IMR-90 (cell line): ENCODE measurements at regions not wholly inside any gene's neighbourhood (a gene's known extent, or its start where the extent isn't known, plus 50 kb on each side); places are given as distances from the start of the nearest gene placed in this dataset.

Experiments used
- ATAC-seq: fragments of 200-7000 bp; cut with Tn5 transposase; 2 replicates; pipeline ENCODE4 v1.9.1; 2020; ENCODE audit warnings: low read depth, mild to moderate bottlenecking, moderate library complexity
- BruUV-seq: library from RNA; stranded (reverse); fragments of 400-500 nt; replicated peaks from 2 replicates; lab custom pipeline; 2021; lab: Mats Ljungman, UMichigan
- CTCF ChIA-PET: fragments of 300-600 bp; formaldehyde crosslinking; extraction: SDS; loops from one replicate; lab custom pipeline; 2021; ENCODE audit warnings: antibody characterized with exemption; lab: Yijun Ruan, JAX
- POLR2A ChIA-PET: fragments of 300-600 bp; sonication (Branson Sonifier 250); formaldehyde crosslinking; loops from one replicate; lab custom pipeline; 2022; ENCODE audit warnings: antibody characterized with exemption; ENCODE audit not compliant: unreplicated experiment; lab: Charles Lee
- DNase-seq: peaks from one replicate; pipeline ENCODE4 v3.0.0; 2013
- H2AFZ ChIP-seq: replicated peaks from 2 replicates; pipeline ENCODE3; 2013; ENCODE audit warnings: low read length, mild to moderate bottlenecking; ENCODE audit not compliant: poor library complexity
- H2AK5ac ChIP-seq: 2 replicates; pipeline ENCODE4 v1.6.1; 2013; ENCODE audit warnings: low read depth, low read length, inconsistent platforms
- H2AK9ac ChIP-seq: replicated peaks from 2 replicates; pipeline ENCODE3; 2013; ENCODE audit warnings: mild to moderate bottlenecking, low read depth, low read length, moderate library complexity; ENCODE audit not compliant: poor library complexity
- H2BK120ac ChIP-seq: 2 replicates; pipeline ENCODE4 v1.6.1; 2013; ENCODE audit warnings: low read depth, low read length, inconsistent platforms
- H2BK15ac ChIP-seq: 3 replicates; pipeline ENCODE4 v1.6.1; 2013; ENCODE audit warnings: low read depth, low read length, inconsistent platforms
- H2BK20ac ChIP-seq: 2 replicates; pipeline ENCODE4 v1.6.1; 2013; ENCODE audit warnings: low read depth, mild to moderate bottlenecking, inconsistent platforms, low read length, moderate library complexity
- H2BK5ac ChIP-seq: 2 replicates; pipeline ENCODE4 v1.6.1; 2013; ENCODE audit warnings: mild to moderate bottlenecking, low read depth, low read length, inconsistent platforms; ENCODE audit not compliant: poor library complexity, severe bottlenecking
- H3K14ac ChIP-seq: replicated peaks from 2 replicates; pipeline ENCODE4 v1.6.1; 2013; ENCODE audit warnings: low read depth, low read length, inconsistent platforms
- H3K18ac ChIP-seq: 2 replicates; pipeline ENCODE4 v1.6.1; 2013; ENCODE audit warnings: low read depth, low read length, control low read depth
- H3K23ac ChIP-seq: 2 replicates; pipeline ENCODE4 v1.6.1; 2013; ENCODE audit warnings: low read depth, low read length, inconsistent platforms
- H3K27ac ChIP-seq: 2 replicates; pipeline ENCODE4 v1.5.1; 2013; ENCODE audit warnings: mild to moderate bottlenecking, control low read depth, low read length; ENCODE audit not compliant: insufficient read depth
- H3K27me3 ChIP-seq: 2 replicates; pipeline ENCODE4 v1.6.1; 2013; ENCODE audit warnings: low read length; ENCODE audit not compliant: control insufficient read depth, insufficient read depth
- H3K36me3 ChIP-seq: 2 replicates; pipeline ENCODE4 v1.6.1; 2013; ENCODE audit warnings: low read length, mixed read lengths; ENCODE audit not compliant: control insufficient read depth, insufficient read depth
- H3K4ac ChIP-seq: 2 replicates; pipeline ENCODE4 v1.6.1; 2013; ENCODE audit warnings: low read depth, low read length, inconsistent platforms
- H3K4me1 ChIP-seq: 2 replicates; pipeline ENCODE4 v1.6.1; 2013; ENCODE audit warnings: low read length, mixed read lengths; ENCODE audit not compliant: control insufficient read depth, insufficient read depth
- H3K4me2 ChIP-seq: 2 replicates; pipeline ENCODE4 v1.6.1; 2013; ENCODE audit warnings: low read depth, mild to moderate bottlenecking, control low read depth, low read length, moderate library complexity
- H3K4me3 ChIP-seq: 2 replicates; pipeline ENCODE4 v1.5.1; 2013; ENCODE audit warnings: low read depth, mild to moderate bottlenecking, control low read depth, low read length, moderate library complexity; ENCODE audit not compliant: insufficient read depth
- H3K56ac ChIP-seq: 2 replicates; pipeline ENCODE4 v1.6.1; 2013; ENCODE audit warnings: low read length, inconsistent platforms; ENCODE audit not compliant: insufficient read depth; ENCODE audit errors: extremely low read depth
- H3K79me1 ChIP-seq, 2 experiments: 2 replicates each; pipeline ENCODE4 v1.6.1; 2013; ENCODE audit warnings: low read length in 2 of 2, inconsistent platforms in 1 of 2, low read depth in 1 of 2
- H3K9ac ChIP-seq: 2 replicates; pipeline ENCODE4 v1.6.1; 2013; ENCODE audit warnings: low read depth, low read length, control low read depth
- H3K9me1 ChIP-seq: 2 replicates; pipeline ENCODE4 v1.6.1; 2013; ENCODE audit warnings: low read length, inconsistent platforms; ENCODE audit not compliant: insufficient read depth
- H3K9me3 ChIP-seq: 2 replicates; pipeline ENCODE4 v1.6.1; 2013; ENCODE audit warnings: low read length; ENCODE audit not compliant: control insufficient read depth, insufficient read depth
- H4K20me1 ChIP-seq: 2 replicates; pipeline ENCODE4 v1.6.1; 2013; ENCODE audit warnings: low read length, inconsistent platforms; ENCODE audit not compliant: insufficient read depth
- H4K5ac ChIP-seq: 2 replicates; pipeline ENCODE4 v1.6.1; 2013; ENCODE audit warnings: mild to moderate bottlenecking, low read depth, low read length, control low read depth
- H4K8ac ChIP-seq, 2 experiments: 2 replicates each; pipeline ENCODE4 v1.6.1; 2013; ENCODE audit warnings: low read depth in 2 of 2, low read length in 2 of 2, control low read depth in 1 of 2, inconsistent platforms in 1 of 2
- H4K91ac ChIP-seq: 2 replicates; pipeline ENCODE4 v1.6.1; 2013; ENCODE audit warnings: low read depth, low read length, inconsistent platforms; ENCODE audit not compliant: insufficient read depth
- BHLHE40 ChIP-seq: fragments of 150-350 bp; IDR thresholded peaks from 2 replicates; pipeline ENCODE4 v1.6.1; 2016; ENCODE audit warnings: mild to moderate bottlenecking, low read depth, low read length
- FOS ChIP-seq: fragments of 150-350 bp; IDR thresholded peaks from 2 replicates; pipeline ENCODE4 v1.6.1; 2016; ENCODE audit warnings: low read depth, low read length
- MAFK ChIP-seq: IDR thresholded peaks from 2 replicates; pipeline ENCODE4 v1.6.1; 2012; ENCODE audit warnings: low read depth, low read length, improper control_type of control experiment
- WGBS, 2 experiments: methylation state at CpG; one replicate each; pipeline versions ENCODE4 v1.1.5 to v1.1.7; 2013; ENCODE audit warnings: missing lambda C conversion rate in 2 of 2; ENCODE audit not compliant: insufficient read length in 1 of 2; ENCODE audit errors: extremely low coverage in 2 of 2; 5-methylcytosine and 5-hydroxymethylcytosine counted together
- dilution Hi-C: fragments of 300-500 bp; cut with HindIII; formaldehyde crosslinking; loops from one replicate; pipeline ENCODE4 v1.14.3; 2018; ENCODE audit warnings: low sequenced_read_pairs; ENCODE audit not compliant: unreplicated experiment
- in situ Hi-C: fragments of 300-500 bp; cut with MboI; formaldehyde crosslinking; loops from 3 replicates; pipeline ENCODE4 v1.14.3; 2019; ENCODE audit warnings: low sequenced_read_pairs, inconsistent platforms, mixed read lengths
- intact Hi-C: fragments of 100-400 bp; cut with micrococcal nuclease; formaldehyde crosslinking; loops from 2 replicates; pipeline ENCODE4 v1.10.0; 2022

DNA sequence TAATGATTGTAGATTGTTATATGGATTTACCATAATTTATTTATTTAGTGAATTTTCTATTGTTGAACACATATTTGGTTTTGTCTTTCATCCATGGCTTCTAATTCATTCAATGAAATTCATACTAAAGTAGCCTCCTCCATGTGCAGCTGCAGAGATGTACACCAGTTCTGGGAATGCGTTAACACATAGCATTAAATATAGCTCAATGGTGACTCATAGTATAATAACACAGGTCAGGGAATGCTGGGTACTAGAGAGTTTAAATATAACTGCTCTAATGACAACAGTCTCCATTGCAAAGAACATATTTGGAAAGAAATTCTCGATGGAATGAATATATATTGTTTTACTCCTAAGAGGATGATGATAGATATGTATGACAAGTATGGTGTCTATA is 1190.2 kb upstream of the NRXN1 start:
- no peak overlapping the region for H3K27ac ChIP-seq
- no peak overlapping the region for H2BK120ac ChIP-seq
- in situ Hi-C loops (no loop called here), intact Hi-C loops (no loop called here), dilution Hi-C loops (no loop called here)
- TF ChIP-seq BHLHE40 (no peak), FOS (peak; percentile 75; the same call in 1 of the 2 replicates), MAFK (no peak)
- H3K18ac ChIP-seq, result peak overlapping the region; percentile 74; the same call in 1 of the 2 replicates
- H3K79me1 ChIP-seq, result no peaks in the 10 kb centered on the region
- no peaks in the 10 kb centered on the region for H3K36me3 ChIP-seq
- H3K4me2 ChIP-seq, result no peak overlapping the region
- no peak overlapping the region for H3K9ac ChIP-seq
- ChIA-PET CTCF (no interaction called here), POLR2A (no interaction called here)
- no TSS peak for BruUV-seq
- no peak overlapping the region for H3K23ac ChIP-seq
- no CpG with 5 or more reads among the region's 2 CpGs for WGBS, 2 experiments
- no peak overlapping the region for H3K14ac ChIP-seq
- no peaks in the 10 kb centered on the region for H3K9me1 ChIP-seq
- peak; percentile 85 for DNase-seq
- peak; percentile 95 for ATAC-seq
- H4K8ac ChIP-seq, result 0 out of 4 replicates have a peak overlapping the region, but pooled peaks of 1 of the 2 experiments have one; percentile 63
- no peak overlapping the region for H4K91ac ChIP-seq
- no peaks in the 10 kb centered on the region for H3K27me3 ChIP-seq
- H2BK15ac ChIP-seq, result peak overlapping the region; percentile 56; the same call in 1 of the 3 replicates
- H2AFZ ChIP-seq, result no peak overlapping the region
- H3K9me3 ChIP-seq, result no peaks in the 10 kb centered on the region
- H3K4ac ChIP-seq, result no peak overlapping the region; the same call in 1 of the 2 replicates
- no peak overlapping the region for H2AK5ac ChIP-seq
- peak overlapping the region; percentile 96 for H2BK5ac ChIP-seq
- no peaks in the 10 kb centered on the region for H4K20me1 ChIP-seq
- H2AK9ac ChIP-seq, result no peak overlapping the region
- no peak overlapping the region for H3K56ac ChIP-seq
- H2BK20ac ChIP-seq, result no peak overlapping the region; the same call in 1 of the 2 replicates
- H4K5ac ChIP-seq, result no peak overlapping the region
- no peaks in the 10 kb centered on the region for H3K4me1 ChIP-seq
- no peak overlapping the region for H3K4me3 ChIP-seq
